Stimulated activated CD8-positive, alpha-beta memory T cell treated with anti-CD3 and anti-CD28 coated beads, Interleukin-4, amount 100 ng/mL, for 48 hours (primary cell): ENCODE measurements at regions not wholly inside any gene's neighbourhood (a gene's known extent, or its start where the extent isn't known, plus 50 kb on each side); places are given as distances from the start of the nearest gene placed in this dataset.

Experiments used
- DNase-seq: peaks from one replicate; pipeline ENCODE4 v3.0.0-alpha.2; 2020

DNA sequence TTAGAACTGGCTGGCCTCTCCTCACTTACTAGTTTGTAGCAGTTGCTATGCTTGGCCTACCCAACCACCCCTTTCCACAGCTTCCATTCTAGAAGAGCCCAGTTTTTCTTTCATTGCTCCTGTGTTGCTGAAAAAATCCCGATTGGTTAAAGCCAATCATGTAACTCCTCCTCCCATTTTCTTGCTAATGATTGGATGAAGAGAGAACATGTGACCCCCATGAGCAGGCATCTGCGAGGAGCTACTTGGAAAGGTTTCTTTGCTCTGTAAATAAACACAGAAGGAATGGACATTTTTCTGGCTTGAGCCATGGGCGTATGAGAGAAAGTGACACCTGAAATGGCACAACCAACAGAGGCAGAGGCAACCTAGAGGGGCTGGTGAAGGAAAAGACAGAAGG, 773.8 kb upstream of the TBX3 start:
- no peak for DNase-seq

DNA sequence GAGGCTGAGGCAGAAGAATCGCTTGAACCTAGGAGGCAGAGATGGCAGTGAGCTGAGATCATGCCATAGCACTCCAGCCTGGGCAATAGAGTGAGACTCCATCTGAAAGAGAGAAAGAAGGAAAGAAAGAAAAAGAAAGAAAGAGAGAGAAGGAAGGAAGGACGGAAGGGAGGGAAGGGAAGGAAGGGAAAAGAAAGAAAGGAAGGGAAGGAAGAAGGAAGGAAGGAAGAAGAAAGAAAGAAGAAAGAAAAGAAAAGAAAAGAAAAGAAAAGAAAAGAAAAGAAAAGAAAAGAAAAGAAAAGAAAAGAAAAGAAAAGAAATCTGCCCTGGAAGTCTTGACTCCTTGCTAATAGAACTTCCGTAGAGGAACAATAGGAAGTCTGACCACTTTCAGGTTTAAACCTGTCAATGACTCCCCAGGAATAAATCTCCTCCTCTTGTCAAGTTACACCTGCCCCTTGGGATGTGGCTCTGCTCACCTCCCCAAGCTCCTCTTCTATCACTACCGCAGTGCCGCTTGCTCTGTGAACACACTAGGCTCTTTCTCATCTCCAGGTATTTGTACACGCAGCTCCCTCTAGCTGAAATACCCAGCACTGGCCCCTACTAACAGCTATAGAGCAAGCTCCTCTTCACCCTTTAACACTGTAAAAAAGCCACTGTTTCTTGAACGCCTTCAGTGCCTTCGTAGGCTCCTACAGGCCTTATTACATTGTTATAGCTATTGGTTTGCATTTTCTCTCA, 773.1 kb upstream of the TBX3 start:
- DNase-seq: no peak

DNA sequence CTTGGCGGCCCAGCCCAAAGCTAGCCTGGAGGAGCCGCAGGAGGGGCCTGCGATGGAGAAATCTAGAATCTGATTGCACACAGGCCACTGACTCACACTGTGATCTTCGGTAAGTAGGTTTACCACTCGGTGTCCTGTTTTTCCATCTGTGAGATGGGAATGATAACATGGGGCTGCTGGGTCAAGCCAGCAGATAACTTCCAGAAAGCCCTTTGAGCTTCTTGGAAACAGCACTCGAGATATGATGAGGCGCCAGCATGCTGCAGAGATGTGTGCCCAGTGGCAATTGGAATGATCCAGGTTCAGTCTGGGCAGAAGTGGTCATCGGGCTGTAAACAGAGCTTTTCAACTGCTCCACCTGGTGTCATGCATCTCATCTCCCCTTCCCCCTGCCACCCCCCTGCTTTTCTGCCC, 771.3 kb upstream of the TBX3 start:
- DNase-seq: no peak

DNA sequence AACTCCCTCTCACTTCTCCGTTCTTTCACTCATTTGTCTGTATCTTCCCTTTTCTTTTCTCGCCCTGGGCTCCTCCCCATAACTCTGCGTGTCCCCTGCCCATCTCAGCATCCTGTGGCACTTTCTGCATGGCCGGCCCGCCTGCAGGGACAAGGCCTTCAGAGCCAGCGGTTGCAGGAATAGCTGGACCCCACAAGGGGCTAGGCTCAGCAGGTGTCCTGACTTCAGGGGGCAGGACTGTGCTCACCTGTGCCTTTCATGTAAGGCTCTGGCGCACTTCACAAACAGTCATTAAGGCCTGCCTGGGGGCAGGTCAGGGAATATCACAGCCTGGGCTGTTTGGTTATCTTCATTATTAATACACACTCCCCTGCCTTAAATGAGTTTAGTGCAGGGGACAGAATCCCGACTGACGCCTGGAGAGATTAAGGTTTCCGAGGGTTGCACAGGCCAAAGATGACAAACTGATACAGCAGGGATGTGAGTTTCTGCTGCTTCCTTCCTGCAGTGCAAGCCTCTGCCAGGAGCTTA, 768.8 kb upstream of the TBX3 start:
- no peak for DNase-seq

DNA sequence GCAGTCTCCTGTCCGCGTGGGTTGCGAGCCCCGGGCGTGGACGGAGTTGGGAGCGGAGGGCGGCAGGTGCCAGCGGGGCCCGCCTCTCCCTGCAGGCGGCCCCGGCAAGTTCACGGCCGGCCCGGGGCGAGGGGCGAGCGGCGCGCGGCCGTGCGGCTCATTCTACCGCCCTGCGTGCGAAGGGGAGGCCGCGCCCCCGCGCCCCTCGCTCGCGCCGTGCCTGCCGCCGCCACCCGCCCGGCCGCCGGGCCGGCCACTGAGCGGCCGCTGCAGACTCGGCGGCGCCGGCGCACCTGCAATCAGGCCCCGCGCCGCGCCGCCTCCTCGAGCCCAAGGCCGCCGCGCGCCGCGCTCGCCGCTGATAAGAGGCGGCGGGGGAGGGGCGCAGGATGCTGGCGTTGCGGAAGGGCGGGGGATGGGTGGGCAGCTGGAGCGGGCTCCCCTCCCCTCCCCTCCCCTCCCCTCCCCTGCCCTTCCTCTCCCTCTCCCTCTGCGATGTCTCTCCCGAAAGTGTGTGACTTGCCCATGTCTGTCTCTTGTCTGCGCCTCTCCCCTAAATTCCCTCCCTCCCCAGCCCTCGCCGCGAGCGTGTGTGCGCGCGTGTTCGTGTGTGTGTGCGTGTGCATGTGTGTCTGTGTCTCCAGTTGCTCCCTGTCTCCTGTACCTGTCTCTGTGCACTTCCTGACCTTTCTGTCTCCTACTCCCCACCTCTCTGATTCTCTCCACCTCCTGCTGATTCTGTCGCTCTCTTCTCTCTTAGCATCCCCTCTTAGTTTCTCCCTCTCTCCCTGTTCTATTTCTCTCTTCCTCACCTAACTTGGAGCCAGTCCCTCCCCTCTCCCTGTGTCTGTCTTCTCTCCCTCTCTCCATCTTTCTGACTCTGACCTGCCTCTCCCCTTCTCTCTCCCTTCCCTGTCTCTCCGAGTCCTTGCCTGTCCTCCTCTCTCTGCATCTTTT, 768.1 kb upstream of the TBX3 start:
- DNase-seq: no peak

DNA sequence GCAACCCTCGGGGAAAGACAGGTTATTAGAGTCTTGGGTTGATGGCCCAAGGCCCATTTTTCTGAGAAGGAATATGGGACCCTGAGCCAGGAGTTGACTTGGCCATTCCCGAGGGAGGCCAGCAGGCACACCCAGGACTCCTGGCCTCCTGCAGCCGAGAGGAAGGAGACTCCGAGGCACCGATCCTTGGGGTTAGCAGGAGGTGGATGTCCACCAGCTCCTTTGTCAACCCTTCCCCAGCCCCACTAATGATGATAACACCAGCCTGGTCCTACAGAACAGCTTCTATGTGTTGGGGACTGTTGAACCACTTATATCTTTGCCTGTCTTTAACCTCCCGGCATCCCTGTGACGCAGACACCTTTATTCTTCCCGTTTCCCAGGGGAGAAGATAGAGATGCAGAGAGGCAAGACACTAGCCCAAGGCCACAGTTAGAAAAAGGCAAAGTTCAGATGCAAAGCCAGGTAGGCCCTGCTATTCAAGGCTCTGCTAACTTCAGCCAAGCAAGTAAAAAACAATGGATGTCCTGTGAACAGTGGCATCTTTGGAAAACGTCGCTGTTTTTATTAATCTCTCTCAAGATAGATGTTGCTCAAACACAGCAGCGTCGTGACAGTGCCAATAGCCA, 767.3 kb upstream of the TBX3 start:
- DNase-seq: no peak

DNA sequence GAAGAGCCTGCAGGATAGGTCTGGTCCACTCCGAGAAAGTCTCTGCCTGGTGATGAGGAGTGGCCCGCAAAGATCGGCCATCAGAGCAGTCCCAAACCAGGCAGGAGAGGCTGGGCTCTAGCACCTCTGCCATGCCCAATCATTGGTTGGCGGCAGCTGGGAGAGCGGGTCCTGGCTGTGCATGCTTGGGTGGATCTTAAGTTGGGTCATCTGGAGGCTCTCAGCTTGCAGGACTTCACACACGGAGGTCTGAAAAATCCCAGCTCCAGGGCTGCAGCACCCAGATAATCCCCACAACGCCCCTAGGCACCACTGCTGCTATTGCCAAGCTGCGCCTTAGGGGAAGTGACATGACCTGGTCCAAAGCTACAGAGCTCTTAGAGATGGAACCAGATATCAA, 766.7 kb upstream of the TBX3 start:
- DNase-seq: no peak

DNA sequence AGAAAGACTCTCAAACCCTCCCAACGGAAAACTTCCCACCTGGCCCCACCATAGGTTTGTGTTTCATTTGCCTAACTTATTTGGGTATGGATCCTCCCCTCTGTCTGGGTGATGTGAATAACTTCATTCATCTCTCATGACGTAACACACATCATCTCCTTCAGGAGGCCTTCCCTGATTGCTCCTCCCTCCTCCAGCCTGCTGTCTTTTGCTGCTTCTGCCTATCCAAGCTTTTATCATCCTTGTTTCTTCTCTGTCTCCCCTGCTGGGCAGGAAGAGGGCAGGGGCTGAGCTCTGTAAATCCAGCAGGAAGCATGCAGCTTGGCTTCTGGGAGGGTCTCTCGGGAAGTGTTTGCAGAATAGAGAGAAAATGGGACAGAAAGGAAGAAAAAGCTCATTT, 766.0 kb upstream of the TBX3 start:
- DNase-seq: no peak

DNA sequence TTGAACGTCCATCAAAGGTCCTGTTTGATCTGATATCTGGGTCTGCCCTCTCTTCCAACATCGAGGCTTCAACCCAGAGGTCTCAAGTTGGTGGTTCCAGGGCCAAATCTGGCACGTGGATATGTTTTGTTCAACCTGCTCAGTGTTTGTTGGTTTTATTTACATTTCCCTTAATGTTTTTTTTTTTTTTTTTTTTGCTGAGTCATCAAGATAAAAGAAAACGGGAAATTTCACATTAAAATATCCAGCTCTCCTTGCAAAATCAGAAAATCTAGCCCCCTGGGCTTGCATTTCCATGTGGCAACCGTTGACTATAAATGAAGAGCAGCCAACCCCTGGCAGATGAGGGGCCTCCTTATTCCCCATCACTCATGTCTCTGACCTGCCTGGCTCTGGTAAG, 765.6 kb upstream of the TBX3 start:
- DNase-seq: no peak

DNA sequence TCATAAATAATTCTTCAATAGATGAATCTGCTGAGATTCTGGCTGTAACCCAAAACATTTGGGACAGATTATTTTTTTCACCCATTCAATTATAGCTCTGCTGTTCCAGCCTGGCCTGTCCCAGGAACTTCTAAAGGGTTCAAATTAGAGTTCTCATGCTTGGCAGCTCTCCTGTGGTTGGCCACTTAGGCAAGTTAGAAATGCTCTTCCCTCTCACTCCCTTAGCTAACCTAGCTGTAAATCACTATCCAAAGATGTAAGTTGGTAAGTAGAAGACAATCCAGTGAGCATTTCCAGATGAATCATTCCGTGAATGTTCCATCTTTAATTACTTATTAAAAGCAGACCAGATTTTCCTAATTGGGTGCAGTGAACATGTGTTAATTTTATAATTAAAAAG, 760.4 kb upstream of the TBX3 start:
- DNase-seq: no peak

DNA sequence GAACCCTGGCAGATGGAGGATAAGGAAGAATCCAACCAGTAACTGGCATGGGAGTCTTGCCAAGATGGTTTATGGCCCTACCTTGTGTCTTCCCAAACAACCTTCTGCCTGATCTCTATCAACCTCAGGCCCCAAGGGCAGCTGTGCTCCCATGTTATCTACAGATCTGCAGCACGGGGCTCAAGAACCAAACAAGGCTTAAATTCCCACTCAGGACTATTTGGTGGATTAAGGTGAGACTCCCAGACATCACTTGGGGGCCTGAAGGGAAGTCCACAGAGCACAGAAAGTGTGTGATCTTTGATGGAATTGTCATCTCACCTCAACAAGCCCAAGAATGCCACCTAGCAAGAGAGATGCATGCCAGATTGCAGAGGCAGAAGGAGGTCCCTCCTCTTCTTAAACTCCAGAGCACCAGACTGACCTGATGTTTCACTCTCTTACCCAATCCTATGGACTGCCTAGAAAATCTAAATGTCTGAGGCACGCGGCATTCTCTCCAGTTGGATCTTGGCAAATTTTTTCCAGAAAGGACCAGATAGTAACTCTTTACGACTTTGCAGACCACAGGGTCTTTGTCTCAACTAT, 759.5 kb upstream of the TBX3 start:
- DNase-seq: no peak

DNA sequence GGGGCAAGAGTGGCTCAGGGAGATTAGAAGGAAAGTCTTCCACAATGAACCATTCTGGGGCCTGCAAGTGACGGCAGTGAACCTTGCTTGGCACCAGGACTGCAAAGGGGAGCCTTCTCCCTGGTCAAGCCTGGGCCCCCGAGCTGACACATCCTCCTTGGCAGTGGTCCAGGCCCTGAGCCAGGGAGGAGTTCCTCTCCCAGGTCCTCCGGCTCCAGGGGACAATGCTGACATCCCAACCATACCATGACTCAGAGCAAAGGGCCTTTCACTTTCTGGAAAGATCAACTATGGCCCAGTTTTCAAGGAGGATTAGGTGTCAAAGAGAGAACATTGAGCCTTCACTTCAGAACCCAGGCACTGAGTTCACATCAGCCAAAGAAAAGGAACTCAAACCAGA, 756.5 kb upstream of the TBX3 start:
- DNase-seq: no peak

DNA sequence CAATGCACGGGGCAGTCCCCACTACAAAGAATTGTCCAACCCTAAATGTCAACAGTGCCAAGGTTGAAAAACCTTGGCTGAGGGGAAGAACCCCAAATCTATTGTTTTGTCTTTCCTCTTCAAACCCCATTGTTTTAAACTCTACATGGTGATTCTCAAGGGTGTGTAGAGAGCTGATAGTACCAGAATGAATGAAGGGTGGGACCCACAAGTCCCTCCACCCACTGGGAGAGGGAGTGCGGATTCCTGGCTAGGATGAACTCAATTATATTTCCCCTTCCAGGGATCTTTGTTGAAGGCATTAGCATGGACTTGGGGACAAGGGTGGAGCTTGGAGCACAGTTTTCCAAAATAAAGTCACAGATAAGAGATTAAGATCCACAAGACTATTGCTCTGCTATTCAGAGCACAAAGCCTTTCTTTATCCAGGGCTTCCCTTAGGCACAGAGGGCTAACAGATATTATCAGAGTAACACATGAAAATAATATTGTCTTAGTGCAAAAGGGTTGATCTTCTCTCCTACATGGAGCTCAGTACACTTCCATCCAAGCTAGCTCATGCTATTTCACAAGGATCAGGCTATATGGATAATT, 755.1 kb upstream of the TBX3 start:
- DNase-seq: no peak

DNA sequence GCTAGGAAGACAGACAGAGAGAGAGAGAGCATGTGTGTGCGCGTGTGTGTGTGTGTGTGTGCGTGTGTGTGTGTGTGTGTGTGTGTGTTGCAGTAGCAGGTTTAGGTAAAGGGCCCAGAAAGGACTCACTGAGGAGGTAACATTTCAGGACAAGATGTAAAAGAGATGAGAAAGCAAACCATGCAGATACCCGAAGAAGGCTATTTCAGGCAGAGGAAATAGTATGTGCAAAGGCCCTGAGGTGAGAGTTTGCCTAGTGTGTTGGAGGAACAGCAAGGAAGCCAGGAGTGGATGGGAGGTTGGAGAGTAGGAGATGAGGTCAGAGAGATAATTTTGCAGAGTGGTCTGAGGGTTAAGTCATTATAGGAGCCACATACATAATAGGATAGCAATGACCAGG, 754.3 kb upstream of the TBX3 start:
- DNase-seq: no peak

DNA sequence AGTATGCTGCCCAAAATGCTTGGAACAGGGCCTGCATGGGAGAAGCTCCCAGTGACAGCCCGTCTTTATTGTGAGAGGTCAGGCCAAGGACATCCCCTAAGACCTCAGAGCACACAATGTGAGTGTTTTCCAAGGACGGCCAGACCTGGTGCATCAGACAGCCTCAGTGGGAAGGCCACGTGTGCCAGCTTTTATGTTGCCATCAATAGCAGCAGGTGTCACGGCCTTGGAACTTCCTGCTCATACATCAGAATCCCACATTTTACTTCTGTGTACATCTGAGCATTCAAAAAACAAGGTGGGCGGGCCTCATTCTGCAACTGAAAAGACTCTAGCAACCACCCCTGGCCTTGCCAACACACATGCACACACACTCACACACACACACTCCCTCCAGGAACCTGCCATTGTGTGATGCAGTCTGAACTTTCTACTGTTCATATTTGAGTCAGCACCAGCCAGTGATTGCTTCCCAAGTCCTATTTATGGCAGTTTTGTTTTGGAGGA, 753.1 kb upstream of the TBX3 start:
- DNase-seq: no peak

DNA sequence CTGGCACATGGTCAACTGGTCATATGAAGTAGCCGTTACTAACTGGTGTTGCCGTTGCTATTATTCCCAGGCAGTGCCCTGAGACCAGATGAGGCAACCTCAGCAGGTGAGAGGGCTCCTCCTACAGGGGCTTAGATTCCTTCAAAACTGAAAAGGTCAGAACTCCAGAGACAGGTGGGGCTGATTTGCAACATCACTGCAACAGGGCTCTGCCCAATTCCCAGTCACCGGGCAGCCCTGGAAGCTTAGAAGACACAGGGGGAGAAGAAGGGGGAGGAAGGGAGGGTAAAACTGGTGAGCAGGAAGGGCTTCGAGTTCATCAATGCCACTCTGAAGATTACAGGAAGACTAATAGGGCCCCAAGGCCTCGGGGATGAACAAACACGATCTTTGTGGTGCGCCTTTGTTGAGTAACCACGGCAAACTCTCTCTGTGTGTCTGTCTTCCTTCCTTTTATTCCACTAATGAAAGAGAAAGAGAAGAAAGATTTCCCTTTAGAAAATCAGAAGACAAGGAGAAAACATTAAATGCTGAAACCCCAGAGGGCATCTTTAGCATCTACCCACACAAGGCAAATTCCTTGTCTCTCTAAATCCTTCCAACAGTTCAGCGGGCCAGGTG, 749.1 kb upstream of the TBX3 start:
- DNase-seq: no peak

DNA sequence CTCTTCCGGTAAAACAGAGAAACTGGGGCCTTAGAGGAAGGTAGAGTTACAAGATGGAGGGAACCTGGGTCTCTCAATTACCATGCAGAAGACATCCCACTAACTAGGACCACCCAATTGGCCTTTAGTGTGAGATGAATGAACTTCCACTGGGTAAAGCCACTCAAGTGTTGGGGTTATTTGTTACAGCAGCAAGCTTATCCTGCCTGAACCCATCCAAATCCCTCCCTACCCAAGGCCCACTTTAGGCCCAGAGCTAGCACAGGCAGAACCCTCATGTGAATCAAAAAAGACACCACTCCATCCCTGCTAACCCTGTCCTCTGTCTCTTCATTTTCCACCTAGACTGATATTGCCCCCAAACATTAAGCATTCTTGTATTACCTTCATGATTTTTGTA, 746.7 kb upstream of the TBX3 start:
- DNase-seq: no peak

DNA sequence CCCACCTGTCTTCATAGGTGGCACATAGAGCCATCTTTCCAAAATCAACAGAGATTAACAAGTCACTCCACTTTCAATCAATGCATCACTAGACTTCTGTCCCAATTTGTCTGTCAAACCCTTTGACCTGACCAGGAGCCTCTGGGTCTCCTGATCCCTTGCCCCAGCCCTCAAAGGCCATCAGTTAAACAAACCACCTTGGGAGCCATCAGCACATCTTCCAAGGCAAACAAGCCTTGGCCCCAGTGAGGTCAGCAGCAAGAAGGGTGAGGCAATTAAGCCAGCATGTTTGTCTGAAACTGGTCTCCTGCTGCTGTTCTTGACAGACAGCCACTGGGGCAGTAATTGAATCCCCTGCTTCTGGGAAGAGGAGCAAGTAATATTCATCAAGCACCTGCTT, 742.8 kb upstream of the TBX3 start:
- DNase-seq: no peak

DNA sequence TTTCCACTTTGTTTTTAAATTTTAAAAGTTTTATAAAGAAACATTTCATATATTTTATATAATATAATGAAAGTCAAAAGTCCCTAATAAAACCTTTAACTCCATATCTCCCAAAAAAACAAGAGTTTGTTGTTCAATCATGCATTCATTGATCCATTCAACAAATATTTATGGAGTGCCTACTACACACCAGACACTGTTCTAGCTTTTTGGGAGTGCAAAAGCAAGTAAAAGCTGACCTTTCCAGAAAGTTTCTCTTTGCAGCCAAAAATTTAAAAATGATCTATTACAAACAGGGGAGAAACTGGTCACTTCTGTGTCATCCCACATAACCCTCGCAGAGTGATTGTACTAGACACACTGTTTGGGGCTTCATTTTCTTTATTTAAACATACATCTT, 740.0 kb upstream of the TBX3 start:
- DNase-seq: no peak

DNA sequence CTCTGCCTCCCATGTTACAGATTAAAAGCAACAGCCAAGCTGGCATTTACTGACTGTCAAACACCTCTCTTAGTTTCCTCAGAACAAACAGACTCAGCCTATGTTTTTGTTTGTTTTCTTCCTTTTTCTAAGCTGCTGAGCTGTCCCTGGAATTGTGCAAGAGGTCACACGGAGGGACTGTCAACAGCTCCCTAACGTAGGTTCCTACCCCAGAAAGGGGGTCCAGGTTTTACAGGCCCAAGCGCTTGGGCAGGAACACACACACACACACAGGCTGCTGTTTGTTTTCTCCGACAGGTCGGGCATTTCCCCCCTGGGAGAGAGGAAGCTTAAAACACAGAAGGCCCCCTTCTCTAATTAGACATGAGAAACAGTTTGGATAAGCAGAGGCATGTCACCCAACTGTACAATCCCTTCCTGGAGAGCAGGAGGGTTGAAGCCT, 739.6 kb upstream of the TBX3 start:
- DNase-seq: no peak

DNA sequence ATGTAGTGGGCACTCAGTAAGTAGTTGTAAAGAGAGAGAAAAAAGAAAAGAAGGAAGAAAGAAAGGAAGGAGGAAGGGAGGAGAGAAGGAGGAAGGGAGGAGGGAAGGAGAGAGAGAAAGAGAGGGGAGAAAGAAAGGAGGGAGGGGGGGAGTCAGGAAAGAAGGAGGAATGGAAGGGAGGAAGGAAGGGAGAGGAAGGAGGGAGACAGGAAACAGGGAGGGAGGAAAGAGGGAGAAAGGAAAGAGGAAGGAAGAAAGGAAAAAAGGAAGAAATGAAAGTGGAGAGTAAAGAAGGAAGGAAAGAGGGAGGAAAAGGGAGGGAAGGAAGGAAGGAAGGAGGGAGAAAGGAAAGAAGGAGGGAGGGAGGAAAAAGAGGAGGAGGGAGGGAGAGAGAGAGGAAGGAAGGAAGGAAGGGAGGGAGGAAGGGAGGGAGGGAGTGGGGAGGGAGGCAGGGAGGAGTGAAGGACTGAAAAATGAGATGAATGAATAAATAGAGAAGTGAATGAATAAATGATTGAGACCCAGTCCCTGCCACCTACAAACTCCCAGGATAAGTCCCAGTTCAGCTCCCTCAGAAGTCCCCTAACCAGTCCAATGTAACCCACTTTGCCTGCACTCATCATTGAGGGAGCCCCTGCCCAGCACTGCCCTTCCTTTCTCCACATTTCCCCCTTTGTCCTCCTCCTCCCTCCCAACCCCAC, 739.0 kb upstream of the TBX3 start:
- DNase-seq: no peak
